ENCODE measurements at regions not wholly inside any gene's neighbourhood (a gene's known extent, or its start where the extent isn't known, plus 50 kb on each side); places are given as distances from the start of the nearest gene placed in this dataset.

DNA sequence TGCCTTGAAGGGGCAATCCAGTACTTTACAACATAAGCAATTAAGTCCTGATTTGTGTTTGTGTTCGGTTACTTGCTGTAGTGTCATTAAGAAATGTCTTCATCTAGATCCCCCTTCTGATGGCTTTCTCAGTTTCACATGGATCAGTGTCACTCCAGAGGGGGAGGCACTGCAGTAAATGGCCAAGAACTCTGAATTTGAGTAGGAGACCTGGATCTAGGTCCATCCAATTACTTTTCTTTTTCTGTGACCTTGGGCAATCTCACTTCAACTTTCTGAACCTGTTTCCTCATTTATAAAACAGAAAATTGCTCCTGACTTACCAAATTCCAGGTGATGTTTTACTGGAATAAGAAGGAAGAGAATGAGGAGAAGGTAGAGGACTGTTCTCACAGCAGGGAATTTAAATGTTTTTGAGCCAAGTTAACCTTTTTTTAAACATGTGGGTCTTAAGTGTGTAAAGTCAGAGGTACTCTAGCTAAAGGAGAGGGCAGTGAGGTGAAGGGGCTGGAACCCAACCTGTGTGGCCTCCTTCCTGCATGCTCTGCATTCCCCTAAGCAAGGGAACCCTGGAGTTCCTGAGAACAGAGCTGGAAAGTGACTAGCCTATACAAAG, 285.5 kb downstream of the HACE1 start:
- DNase-seq (ENCODE audit: low spot score) = no peak

DNA sequence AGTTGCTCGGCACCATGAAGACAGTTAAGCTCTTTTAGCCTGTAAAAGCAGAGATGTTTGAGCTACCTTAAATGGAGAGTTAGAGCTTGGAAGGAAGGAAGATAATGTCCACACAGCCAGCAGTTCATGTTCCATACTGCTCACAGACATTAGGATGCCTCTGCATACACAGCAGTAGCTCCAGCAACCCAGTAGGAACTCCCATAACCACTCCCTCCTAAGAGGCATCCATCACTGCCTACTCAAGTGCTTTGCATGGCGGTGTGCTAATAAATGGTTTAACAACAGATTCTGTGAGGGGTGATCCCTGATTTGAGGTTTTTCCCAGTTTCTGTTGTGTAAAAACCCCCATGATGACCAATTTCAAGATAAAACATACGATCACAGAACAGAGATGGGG, 286.4 kb downstream of the HACE1 start:
- DNase-seq (ENCODE audit: low spot score) = no peak

DNA sequence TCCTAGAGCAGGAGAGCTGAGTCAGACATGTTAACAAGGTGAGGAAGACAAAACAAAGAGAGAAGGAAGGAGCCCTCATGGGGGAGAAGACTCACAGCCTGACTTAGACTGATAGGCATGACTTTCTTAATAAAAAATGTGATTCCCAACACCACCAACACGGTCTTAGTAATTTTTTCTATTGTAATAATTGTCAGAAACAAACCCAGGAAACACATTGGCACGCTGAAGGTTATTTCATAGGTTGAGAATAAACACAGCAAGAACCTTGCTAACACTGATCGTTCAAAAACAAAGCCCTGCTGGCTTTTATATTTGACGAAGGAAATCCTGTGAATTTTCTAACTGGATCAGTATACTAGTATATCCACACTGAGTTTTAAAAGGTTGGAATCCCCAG, 286.8 kb downstream of the HACE1 start:
- no peak for DNase-seq (ENCODE audit: low spot score)

DNA sequence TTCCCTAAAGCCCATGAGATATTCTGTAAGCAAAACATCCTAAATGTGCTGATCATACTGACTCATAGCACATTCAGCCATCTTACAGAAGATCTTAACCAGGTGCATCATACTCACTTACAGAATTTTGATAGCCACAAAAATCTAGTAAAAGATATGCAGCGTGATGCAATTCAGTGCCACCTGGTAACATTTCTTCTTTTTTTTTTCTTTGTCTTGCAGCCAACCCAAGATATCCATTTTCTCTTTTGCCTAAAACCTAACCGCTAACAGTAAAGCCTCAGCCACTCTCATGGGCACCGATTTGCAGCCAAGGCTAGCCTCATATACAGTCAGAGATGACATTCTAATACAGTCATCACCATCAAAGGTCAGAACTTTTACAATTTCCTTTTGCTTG, 293.3 kb downstream of the HACE1 start:
- DNase-seq (ENCODE audit: low spot score) = no peak

DNA sequence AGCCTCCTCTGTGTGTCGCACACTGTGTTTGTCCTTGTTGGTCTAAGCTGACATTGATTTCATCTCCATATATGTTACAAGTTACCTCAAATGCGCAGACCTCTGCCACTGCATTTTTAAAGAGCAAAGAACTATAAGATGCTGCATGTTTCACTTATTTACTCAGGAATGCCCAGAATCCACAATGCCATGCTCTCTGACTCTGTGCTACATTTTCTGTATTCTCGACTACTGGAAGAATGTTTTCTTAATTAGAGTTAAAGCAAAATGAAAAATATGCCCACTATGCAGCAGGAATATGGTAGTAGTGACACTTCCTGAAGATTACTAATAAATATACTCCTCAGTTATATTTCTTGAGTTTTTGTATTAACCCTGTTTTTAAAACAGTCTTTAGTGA, 296.4 kb downstream of the HACE1 start:
- no peak for DNase-seq (ENCODE audit: low spot score)

- no peak for DNase-seq (ENCODE audit: low spot score)
These were observed 300.1 kb downstream of the HACE1 start for GRCh38 chr6:104559435-104560202.

DNA sequence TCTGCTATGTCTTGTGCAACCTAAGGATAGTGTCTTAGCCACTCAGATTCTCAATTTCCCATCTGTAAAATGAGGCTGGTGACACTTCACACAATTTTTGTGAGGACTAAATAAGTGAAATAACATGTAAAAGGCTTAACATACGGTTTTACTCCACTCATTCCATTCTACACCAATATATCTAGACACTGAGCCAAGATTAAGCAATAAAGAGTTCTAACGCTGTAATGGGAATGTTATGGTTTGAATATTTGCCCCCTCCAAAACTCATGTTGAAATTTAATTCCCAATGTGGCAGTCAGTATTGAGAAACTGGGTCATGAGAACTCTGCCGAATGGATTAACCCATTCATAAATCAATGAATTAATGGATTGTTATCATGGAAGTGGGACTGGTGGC, 301.0 kb downstream of the HACE1 start:
- no peak for DNase-seq (ENCODE audit: low spot score)

GRCh38 chr6:104548297-104548696, 311.4 kb downstream of the HACE1 start:
- DNase-seq (ENCODE audit: low spot score) = no peak

- no peak for DNase-seq (ENCODE audit: low spot score)
These were observed 318.3 kb downstream of the HACE1 start for GRCh38 chr6:104541411-104541810.

- DNase-seq (ENCODE audit: low spot score) = no peak
These were observed 319.0 kb downstream of the HACE1 start for GRCh38 chr6:104540743-104541142.

DNA sequence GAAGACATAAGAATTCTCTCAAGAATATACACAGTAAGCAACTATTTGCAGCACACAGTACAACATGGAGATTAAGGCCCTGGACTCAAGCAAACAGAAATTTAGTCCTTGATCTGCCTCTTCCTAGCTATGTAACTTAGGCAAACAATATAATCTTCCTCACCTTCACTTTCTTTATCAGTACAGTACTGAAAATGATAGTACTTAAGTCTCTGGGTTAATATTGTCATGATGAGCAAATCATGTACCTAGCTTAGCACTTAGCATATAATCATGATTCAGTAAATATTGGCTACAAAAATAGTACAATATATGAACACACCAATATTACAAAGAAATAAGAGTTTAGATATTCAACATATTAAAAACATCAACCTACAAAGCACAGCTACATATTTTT, 320.5 kb downstream of the HACE1 start:
- no peak for DNase-seq (ENCODE audit: low spot score)

DNA sequence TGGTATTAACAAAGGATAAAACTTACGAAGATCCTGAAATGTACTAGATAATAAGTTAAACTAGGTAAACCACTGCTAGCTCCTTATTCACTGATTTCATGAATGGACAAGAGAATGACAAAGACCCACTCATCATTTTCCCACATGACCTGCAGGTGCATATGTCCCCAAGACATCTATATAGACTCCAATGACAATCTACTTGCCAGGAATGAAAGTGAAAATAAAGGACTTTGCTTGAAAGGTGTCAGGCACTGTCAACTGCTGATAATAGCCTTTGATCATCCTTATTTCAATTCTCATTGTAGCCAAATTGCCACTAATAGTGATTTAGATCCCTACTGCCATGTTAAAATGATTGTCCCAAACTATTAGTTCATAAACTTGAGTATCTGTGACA, 321.8 kb downstream of the HACE1 start:
- no peak for DNase-seq (ENCODE audit: low spot score)

DNA sequence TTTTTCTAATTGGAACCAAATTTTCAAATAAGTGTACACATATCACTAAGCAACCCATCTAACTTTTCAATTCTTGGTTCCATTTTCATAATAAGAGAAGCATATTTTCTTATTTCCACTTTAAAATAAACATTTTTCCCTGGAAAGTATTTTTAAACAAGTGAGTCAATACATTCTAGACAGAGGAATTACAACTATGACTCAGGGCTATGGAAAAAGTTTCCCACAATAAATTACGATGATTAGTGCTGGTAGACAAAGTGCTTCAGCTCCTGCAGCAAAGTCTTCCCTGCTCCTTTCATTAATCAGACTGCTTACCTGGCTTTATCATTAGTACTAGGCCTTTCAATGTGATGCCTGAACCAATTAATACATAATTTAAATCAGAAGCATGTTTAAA, 322.5 kb downstream of the HACE1 start:
- DNase-seq (ENCODE audit: low spot score) = no peak

DNA sequence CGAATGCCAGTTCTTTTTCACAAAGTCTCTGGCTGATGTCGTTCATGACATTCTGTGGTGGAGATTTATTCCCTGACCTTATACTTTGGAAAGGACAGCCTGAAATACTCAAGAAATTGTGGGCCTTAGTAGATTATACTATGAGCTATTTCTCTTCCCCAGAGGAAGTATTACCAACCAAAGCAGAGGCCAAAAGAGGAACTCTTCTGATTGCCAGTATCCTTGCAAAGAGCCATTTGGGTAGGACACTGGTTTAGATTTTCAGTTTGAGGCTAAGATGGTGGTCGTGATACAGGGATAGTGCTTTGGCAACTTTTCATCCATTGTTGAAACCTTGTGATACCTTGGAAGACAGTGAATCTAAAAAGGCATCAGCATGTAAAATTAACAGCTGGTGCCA, 327.3 kb downstream of the HACE1 start:
- no peak for DNase-seq (ENCODE audit: low spot score)

GRCh38 chr6:104531646-104532045, 328.1 kb downstream of the HACE1 start:
- DNase-seq (ENCODE audit: low spot score) = peak; percentile 48

GRCh38 chr6:104527761-104528415, 331.8 kb downstream of the HACE1 start:
- DNase-seq (ENCODE audit: low spot score) = peak; percentile 57

- peak; percentile 57 for DNase-seq (ENCODE audit: low spot score)
These were observed 332.4 kb downstream of the HACE1 start for GRCh38 chr6:104527311-104527710.

DNA sequence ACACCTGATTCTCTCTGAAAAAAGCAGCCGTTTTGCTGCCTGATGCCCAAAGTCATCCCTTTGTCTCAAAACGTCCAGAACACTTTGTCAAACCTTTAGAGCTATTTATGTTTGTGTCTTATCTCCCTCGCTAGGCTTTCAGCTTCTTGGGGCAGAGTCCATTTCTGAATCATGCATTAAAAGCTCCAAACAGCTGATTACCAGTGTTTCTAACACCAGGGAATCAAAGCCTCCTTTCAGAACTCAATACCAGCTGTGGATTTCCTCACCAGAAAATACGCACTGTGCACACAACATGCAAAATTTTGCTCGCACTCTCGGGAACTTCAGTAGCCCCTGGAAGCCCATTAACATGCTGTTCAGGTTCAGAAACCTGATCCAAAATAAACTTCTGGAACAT, 333.3 kb downstream of the HACE1 start:
- peak; percentile 24 for DNase-seq (ENCODE audit: low spot score)

DNA sequence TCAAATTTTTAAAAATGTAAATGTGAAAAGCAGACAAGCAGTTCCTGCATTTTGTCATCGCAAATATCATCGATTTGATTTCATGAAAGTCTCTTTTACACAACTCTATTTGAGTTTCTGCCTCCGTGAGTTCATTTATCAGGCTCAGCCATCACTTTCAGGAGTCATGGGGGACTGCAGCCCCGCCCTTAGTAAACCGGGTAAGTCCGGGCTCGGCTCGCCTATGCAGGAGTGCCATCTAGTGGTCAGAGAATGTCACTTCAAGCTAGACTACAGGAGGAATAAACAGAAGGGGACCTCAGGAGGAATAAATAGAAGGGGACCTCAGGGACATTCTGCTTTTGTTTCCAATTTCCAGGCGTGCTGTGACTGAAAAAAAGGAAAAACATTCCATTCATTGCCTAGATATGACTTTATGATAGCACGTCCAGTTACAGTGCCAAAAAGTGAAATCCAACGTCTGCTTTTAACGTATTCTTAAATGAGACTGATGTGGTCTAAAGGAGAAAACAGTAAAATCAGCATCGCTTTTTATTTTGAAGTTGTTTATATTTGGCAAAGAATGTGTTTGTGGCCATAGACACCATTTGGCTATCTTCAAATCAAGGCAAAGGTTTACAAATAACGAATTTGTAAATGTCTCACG, 333.9 kb downstream of the HACE1 start:
- peak; percentile 88 for DNase-seq (ENCODE audit: low spot score)

GRCh38 chr6:104522533-104522932, 337.2 kb downstream of the HACE1 start:
- DNase-seq (ENCODE audit: low spot score) = no peak

- no peak for DNase-seq (ENCODE audit: low spot score)
These were observed 338.5 kb downstream of the HACE1 start for GRCh38 chr6:104521176-104521575.

DNA sequence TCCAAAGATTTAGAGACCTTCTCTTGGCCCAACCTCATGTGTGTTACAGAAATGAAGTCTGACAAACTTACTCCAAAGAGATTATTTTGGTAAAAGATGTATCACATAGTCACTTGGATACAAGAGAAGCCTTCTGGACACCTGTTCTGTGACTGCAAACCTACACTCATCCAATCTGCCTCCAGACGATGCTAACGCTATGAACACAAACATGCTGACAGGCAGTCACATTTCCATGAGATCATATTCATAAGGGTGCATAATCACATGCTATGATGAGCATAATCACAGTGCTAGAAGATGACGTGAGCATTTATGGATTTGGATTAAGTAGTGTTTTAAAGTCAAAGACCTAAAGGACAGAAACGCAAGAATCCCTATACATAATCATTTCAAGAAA, 340.2 kb downstream of the HACE1 start:
- DNase-seq (ENCODE audit: low spot score) = no peak

GRCh38 chr6:104509355-104509754, 350.4 kb downstream of the HACE1 start:
- no peak for DNase-seq (ENCODE audit: low spot score)

All from globus pallidus (tissue), 1 donor.